ENCODE measurements at regions not wholly inside any gene's neighbourhood (a gene's known extent, or its start where the extent isn't known, plus 50 kb on each side); places are given as distances from the start of the nearest gene placed in this dataset.

DNA sequence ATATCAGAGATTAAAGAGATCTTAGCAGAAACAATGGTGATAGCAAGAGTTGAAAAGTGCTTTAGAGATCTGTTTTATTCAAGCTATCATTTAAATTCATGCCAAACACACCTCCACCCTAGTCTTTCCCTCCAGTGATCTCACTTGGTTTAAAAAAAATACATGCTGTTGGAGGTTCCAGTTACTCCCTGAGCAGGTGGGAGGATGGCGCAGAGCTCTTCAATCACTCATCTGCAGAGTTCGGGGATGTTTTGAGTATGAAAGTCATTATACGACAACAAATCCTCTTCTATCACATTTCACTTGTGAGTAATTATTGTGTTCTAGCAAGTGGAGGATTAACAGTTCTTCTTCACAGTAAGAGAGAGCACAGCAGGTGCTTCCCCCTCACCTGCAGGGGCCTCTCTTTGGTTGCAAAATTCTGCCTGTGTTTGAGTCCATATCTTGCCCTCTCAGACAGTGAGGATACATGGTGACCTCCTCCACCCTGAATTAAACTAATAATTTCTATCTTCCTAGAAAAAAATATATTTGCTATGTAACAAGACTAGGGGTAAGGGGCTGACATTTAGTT lies 376.7 kb downstream of the LIG4 start:
- H3K4me3 Mint-ChIP-seq (ENCODE audit: unreplicated experiment) = no peak overlapping the region
- no peaks in the 10 kb centered on the region for H3K9me3 Mint-ChIP-seq (ENCODE audit: unreplicated experiment)
- ChIA-PET CTCF (no interaction called here), POLR2A (no interaction called here)
- no peaks in the 10 kb centered on the region for H3K36me3 Mint-ChIP-seq (ENCODE audit: insufficient read depth, unreplicated experiment)
- H3K4me3 ChIP-seq (ENCODE audit: low read depth, low read length) = no peak overlapping the region
- no peaks in the 10 kb centered on the region for H3K27me3 ChIP-seq (replicated peaks; ENCODE audit: control insufficient read depth, insufficient read depth, low read length)
- no TSS peak for BruUV-seq (replicated peaks)
- no peak for DNase-seq
- no peaks in the 10 kb centered on the region for H3K9me3 ChIP-seq
- H3K36me3 ChIP-seq (ENCODE audit: control insufficient read depth, insufficient read depth, low read length) = no peaks in the 10 kb centered on the region
- no peak overlapping the region for H3K27ac Mint-ChIP-seq (ENCODE audit: unreplicated experiment)
- H3K4me1 Mint-ChIP-seq (ENCODE audit: low read depth, unreplicated experiment) = no peaks in the 10 kb centered on the region
- intact Hi-C loops (cut with micrococcal nuclease; ENCODE audit: unreplicated experiment) = loop anchor here (10.0 kb wide), 1 partner anchor 316 kb away; no protein-coding TSS in a partner anchor
- TF ChIP-seq, protein P1, sequence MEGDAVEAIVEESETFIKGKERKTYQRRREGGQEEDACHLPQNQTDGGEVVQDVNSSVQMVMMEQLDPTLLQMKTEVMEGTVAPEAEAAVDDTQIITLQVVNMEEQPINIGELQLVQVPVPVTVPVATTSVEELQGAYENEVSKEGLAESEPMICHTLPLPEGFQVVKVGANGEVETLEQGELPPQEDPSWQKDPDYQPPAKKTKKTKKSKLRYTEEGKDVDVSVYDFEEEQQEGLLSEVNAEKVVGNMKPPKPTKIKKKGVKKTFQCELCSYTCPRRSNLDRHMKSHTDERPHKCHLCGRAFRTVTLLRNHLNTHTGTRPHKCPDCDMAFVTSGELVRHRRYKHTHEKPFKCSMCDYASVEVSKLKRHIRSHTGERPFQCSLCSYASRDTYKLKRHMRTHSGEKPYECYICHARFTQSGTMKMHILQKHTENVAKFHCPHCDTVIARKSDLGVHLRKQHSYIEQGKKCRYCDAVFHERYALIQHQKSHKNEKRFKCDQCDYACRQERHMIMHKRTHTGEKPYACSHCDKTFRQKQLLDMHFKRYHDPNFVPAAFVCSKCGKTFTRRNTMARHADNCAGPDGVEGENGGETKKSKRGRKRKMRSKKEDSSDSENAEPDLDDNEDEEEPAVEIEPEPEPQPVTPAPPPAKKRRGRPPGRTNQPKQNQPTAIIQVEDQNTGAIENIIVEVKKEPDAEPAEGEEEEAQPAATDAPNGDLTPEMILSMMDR (IDR thresholded peaks at IDR 0.05; ENCODE audit: insufficient read depth in 1 of 2, low read depth in 1 of 2, low read length in 1 of 2, severe bottlenecking in 1 of 2, unreplicated experiment in 1 of 2) = no peak
- H3K4me1 ChIP-seq = no peaks in the 10 kb centered on the region
- peaks cover 2% of the 10 kb centered on the region for H3K27me3 Mint-ChIP-seq (ENCODE audit: insufficient read depth, unreplicated experiment)

DNA sequence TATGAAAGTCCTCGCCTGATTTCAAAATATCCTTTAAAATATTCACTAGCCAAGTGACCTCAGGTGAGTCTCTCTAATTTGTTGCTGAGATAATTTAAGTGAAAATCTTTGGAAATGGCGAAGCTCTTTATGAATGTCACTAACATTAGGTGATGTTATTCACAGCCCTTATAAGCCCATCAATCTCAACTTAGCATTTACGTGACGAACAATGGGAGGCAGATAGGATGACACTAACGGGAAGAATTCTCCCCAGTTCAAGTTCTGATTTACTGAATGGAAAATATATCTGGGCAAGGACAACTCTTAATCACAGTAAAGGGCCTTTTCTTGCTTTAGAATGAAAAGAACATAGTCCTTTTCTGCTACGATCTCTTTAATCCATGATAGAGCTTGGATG lies 378.7 kb downstream of the LIG4 start:
- H3K27ac Mint-ChIP-seq (ENCODE audit: unreplicated experiment) = no peak overlapping the region
- H3K4me1 Mint-ChIP-seq (ENCODE audit: low read depth, unreplicated experiment) = no peaks in the 10 kb centered on the region
- no TSS peak for BruUV-seq (replicated peaks)
- POLR2A ChIA-PET = no interaction called here
- intact Hi-C loops (cut with micrococcal nuclease; ENCODE audit: unreplicated experiment) = loop anchor here (10.0 kb wide), 1 partner anchor 318 kb away; no protein-coding TSS in a partner anchor
- no peaks in the 10 kb centered on the region for H3K27me3 ChIP-seq (replicated peaks; ENCODE audit: control insufficient read depth, insufficient read depth, low read length)
- no peaks in the 10 kb centered on the region for H3K36me3 Mint-ChIP-seq (ENCODE audit: insufficient read depth, unreplicated experiment)
- no peaks in the 10 kb centered on the region for H3K9me3 Mint-ChIP-seq (ENCODE audit: unreplicated experiment)
- no peaks in the 10 kb centered on the region for H3K9me3 ChIP-seq
- H3K27me3 Mint-ChIP-seq (ENCODE audit: insufficient read depth, unreplicated experiment) = peaks cover 2% of the 10 kb centered on the region
- TF ChIP-seq, protein P1 (IDR thresholded peaks at IDR 0.05; ENCODE audit: insufficient read depth in 1 of 2, low read depth in 1 of 2, low read length in 1 of 2, severe bottlenecking in 1 of 2, unreplicated experiment in 1 of 2) = no peak
- H3K4me3 Mint-ChIP-seq (ENCODE audit: unreplicated experiment) = no peak overlapping the region
- CTCF ChIA-PET = no interaction called here
- no peak overlapping the region for H3K4me3 ChIP-seq (ENCODE audit: low read depth, low read length)
- no peak for DNase-seq
- no peaks in the 10 kb centered on the region for H3K4me1 ChIP-seq
- H3K36me3 ChIP-seq (ENCODE audit: control insufficient read depth, insufficient read depth, low read length) = no peaks in the 10 kb centered on the region

DNA sequence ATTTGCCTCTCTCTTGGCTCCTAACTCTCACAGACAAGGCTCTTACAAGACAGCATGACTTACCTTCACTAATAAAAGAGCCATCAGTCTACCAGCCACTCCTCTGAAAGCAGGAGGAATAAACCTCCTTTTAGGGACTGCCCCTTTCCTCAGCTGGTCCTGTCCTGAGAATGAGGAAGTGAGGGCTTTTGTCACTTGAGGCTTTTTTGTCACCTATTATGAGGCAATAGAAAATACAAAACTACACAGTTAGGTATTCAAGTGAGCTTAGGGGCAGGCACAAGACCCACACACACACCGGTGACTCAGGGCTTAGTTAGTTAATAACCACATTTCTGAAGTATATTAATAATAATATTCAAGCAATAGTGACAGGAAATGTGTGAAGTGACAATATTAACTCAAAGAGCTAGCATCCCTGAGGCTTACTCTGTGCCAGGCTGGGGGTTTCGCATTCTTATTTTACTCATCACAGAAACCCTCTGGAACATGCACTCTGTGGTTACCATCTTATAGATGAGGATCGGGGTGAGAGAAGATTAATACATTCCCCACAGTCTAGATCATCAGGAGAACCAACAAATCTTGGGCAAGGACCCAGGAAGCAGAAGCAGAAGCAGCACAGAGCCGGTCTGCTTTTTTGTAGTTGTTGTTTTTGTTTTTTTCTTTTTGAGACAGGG lies 379.9 kb downstream of the LIG4 start:
- Histone ChIP-seq H3K36me3 (ENCODE audit: control insufficient read depth, insufficient read depth, low read length) (no peaks in the 10 kb centered on the region), H3K4me3 (ENCODE audit: low read depth, low read length) (no peak overlapping the region), H3K4me1 (no peaks in the 10 kb centered on the region), H3K27me3 (replicated peaks; ENCODE audit: control insufficient read depth, insufficient read depth, low read length) (no peaks in the 10 kb centered on the region), H3K9me3 (no peaks in the 10 kb centered on the region)
- H3K27ac Mint-ChIP-seq (ENCODE audit: unreplicated experiment) = no peak overlapping the region
- CTCF ChIA-PET = no interaction called here
- H3K4me1 Mint-ChIP-seq (ENCODE audit: low read depth, unreplicated experiment) = no peaks in the 10 kb centered on the region
- H3K36me3 Mint-ChIP-seq (ENCODE audit: insufficient read depth, unreplicated experiment) = no peaks in the 10 kb centered on the region
- no peak for DNase-seq
- intact Hi-C loops (cut with micrococcal nuclease; ENCODE audit: unreplicated experiment) = loop anchor here (10.0 kb wide), 1 partner anchor 319 kb away; no protein-coding TSS in a partner anchor
- no peaks in the 10 kb centered on the region for H3K9me3 Mint-ChIP-seq (ENCODE audit: unreplicated experiment)
- H3K4me3 Mint-ChIP-seq (ENCODE audit: unreplicated experiment) = no peak overlapping the region
- no TSS peak for BruUV-seq (replicated peaks)
- peaks cover 2% of the 10 kb centered on the region for H3K27me3 Mint-ChIP-seq (ENCODE audit: insufficient read depth, unreplicated experiment)
- POLR2A ChIA-PET = no interaction called here
- TF ChIP-seq, protein P1 (IDR thresholded peaks at IDR 0.05; ENCODE audit: insufficient read depth in 1 of 2, low read depth in 1 of 2, low read length in 1 of 2, severe bottlenecking in 1 of 2, unreplicated experiment in 1 of 2) = no peak
